Prostate gland (tissue), 2 donors: ENCODE measurements at regions not wholly inside any gene's neighbourhood (a gene's known extent, or its start where the extent isn't known, plus 50 kb on each side); places are given as distances from the start of the nearest gene placed in this dataset.

Experiments
- POLR2A ChIP-seq: fragments of 450-650 bp; IDR thresholded peaks from one replicate; pipeline ENCODE4 v1.6.1; 2016; ENCODE audit warnings: antibody characterized with exemption, mild to moderate bottlenecking
- TF ChIP-seq, protein P1 (sequence below), 4 experiments: fragments of 200-600 bp in 2 of 4; fragments of 450-650 bp in 2 of 4; sonication (generic) in 2 of 4; IDR thresholded peaks; 1 replicate in 3 of 4; 2 replicates in 1 of 4; pipeline ENCODE4 v1.5.1; 2016 to 2019; ENCODE audit warnings: antibody characterized with exemption in 4 of 4, mild to moderate bottlenecking in 2 of 4, moderate library complexity in 2 of 4

- no peak for TF ChIP-seq POLR2A
- TF ChIP-seq, protein P1, sequence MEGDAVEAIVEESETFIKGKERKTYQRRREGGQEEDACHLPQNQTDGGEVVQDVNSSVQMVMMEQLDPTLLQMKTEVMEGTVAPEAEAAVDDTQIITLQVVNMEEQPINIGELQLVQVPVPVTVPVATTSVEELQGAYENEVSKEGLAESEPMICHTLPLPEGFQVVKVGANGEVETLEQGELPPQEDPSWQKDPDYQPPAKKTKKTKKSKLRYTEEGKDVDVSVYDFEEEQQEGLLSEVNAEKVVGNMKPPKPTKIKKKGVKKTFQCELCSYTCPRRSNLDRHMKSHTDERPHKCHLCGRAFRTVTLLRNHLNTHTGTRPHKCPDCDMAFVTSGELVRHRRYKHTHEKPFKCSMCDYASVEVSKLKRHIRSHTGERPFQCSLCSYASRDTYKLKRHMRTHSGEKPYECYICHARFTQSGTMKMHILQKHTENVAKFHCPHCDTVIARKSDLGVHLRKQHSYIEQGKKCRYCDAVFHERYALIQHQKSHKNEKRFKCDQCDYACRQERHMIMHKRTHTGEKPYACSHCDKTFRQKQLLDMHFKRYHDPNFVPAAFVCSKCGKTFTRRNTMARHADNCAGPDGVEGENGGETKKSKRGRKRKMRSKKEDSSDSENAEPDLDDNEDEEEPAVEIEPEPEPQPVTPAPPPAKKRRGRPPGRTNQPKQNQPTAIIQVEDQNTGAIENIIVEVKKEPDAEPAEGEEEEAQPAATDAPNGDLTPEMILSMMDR (IDR thresholded peaks at IDR 0.05), result no peak
Measured at GRCh38 chr4:57580710-57581599, 470.8 kb upstream of the IGFBP7 start.
